WTC11 (cell line): ENCODE measurements at regions not wholly inside any gene's neighbourhood (a gene's known extent, or its start where the extent isn't known, plus 50 kb on each side); places are given as distances from the start of the nearest gene placed in this dataset.

Experiments used
- ATAC-seq: fragments of 200-7000 bp; cut with Tn5 transposase; 2 replicates; pipeline ENCODE4 v1.10.0; 2021; ENCODE audit warnings: mild to moderate bottlenecking, moderate library complexity
- CTCF ChIA-PET: fragments of 300-600 bp; sonication (Branson Sonifier 250); formaldehyde crosslinking; loops from one replicate; lab custom pipeline; 2021; ENCODE audit warnings: antibody characterized with exemption; lab: Charles Lee
- POLR2A ChIA-PET: fragments of 350-600 bp; sonication (Branson Sonifier 250); formaldehyde crosslinking; loops from one replicate; lab custom pipeline; 2021; ENCODE audit warnings: antibody characterized with exemption; lab: Charles Lee
- DNase-seq: peaks from one replicate; pipeline ENCODE4 v3.0.0; 2021; ENCODE audit warnings: low spot score
- H3K27ac Mint-ChIP-seq: 2 replicates; pipeline ENCODE4 v1.8.0; 2021; ENCODE audit warnings: mixed read lengths
- H3K27me3 Mint-ChIP-seq: 2 replicates; pipeline ENCODE4 v1.8.0; 2021; ENCODE audit warnings: low read depth, mild to moderate bottlenecking, moderate library complexity, mixed read lengths
- H3K36me3 Mint-ChIP-seq: 2 replicates; pipeline ENCODE4 v1.8.0; 2021; ENCODE audit warnings: mixed read lengths
- H3K4me1 Mint-ChIP-seq: 2 replicates; pipeline ENCODE4 v1.8.0; 2022; ENCODE audit warnings: mixed read lengths
- H3K4me3 Mint-ChIP-seq: 2 replicates; pipeline ENCODE4 v1.8.0; 2021; ENCODE audit warnings: mild to moderate bottlenecking, moderate library complexity, mixed read lengths
- H3K9me3 Mint-ChIP-seq: 2 replicates; pipeline ENCODE4 v1.8.0; 2021; ENCODE audit warnings: mixed read lengths
- CBFB ChIP-seq: sonication (generic); formaldehyde crosslinking; IDR thresholded peaks from 2 replicates; pipeline ENCODE4 v1.8.1; 2022; ENCODE audit warnings: mild to moderate bottlenecking, low read depth, missing genetic modification reagents
- FOXP1 ChIP-seq: sonication (generic); formaldehyde crosslinking; IDR thresholded peaks from 2 replicates; pipeline ENCODE4 v1.8.0; 2022; ENCODE audit warnings: missing genetic modification reagents, mild to moderate bottlenecking, moderate library complexity, borderline replicate concordance
- GABPB1 ChIP-seq: sonication (generic); formaldehyde crosslinking; IDR thresholded peaks from 2 replicates; pipeline ENCODE4 v1.8.1; 2023; ENCODE audit warnings: mild to moderate bottlenecking, missing genetic modification reagents
- JAZF1 ChIP-seq: fragments of 250-450 bp; sonication (Bioruptor Pico); IDR thresholded peaks from 2 replicates; pipeline ENCODE4 v1.9.0; 2021; ENCODE audit warnings: moderate library complexity, mild to moderate bottlenecking, inconsistent platforms
- JUN ChIP-seq: sonication (generic); formaldehyde crosslinking; IDR thresholded peaks from 2 replicates; pipeline ENCODE4 v1.8.0; 2023; ENCODE audit warnings: mild to moderate bottlenecking, missing genetic modification reagents
- KAT7 ChIP-seq: sonication (generic); formaldehyde crosslinking; IDR thresholded peaks from 2 replicates; pipeline ENCODE4 v1.8.1; 2023; ENCODE audit warnings: missing genetic modification reagents, mild to moderate bottlenecking, borderline replicate concordance
- MXD4 ChIP-seq: fragments of 250-450 bp; sonication (Bioruptor Pico); IDR thresholded peaks from 2 replicates; pipeline ENCODE4 v1.8.0; 2021; ENCODE audit warnings: mild to moderate bottlenecking, moderate library complexity, borderline replicate concordance
- MYBL2 ChIP-seq: sonication (generic); formaldehyde crosslinking; IDR thresholded peaks from 2 replicates; pipeline ENCODE4 v1.8.1; 2023; ENCODE audit warnings: mild to moderate bottlenecking, moderate library complexity, missing genetic modification reagents
- NR1H2 ChIP-seq: sonication (generic); formaldehyde crosslinking; IDR thresholded peaks from 2 replicates; pipeline ENCODE4 v1.9.0; 2021; ENCODE audit warnings: mild to moderate bottlenecking, moderate library complexity, missing genetic modification reagents
- SMAD3 ChIP-seq: sonication (generic); formaldehyde crosslinking; IDR thresholded peaks from 2 replicates; pipeline ENCODE4 v1.8.0; 2022; ENCODE audit warnings: missing genetic modification reagents, mild to moderate bottlenecking, borderline replicate concordance
- SP1 ChIP-seq: sonication (generic); formaldehyde crosslinking; conservative IDR thresholded peaks from 2 replicates; pipeline ENCODE4 v1.8.1; 2022; ENCODE audit warnings: missing genetic modification reagents
- TCF7 ChIP-seq: sonication (generic); formaldehyde crosslinking; IDR thresholded peaks from 2 replicates; pipeline ENCODE4 v1.8.0; 2022; ENCODE audit warnings: mild to moderate bottlenecking, low read depth, missing genetic modification reagents, moderate library complexity
- TEAD4 ChIP-seq: sonication (generic); formaldehyde crosslinking; IDR thresholded peaks from 2 replicates; pipeline ENCODE4 v1.8.0; 2022; ENCODE audit warnings: mild to moderate bottlenecking, missing genetic modification reagents
- ZNF138 ChIP-seq: sonication (generic); formaldehyde crosslinking; conservative IDR thresholded peaks from 2 replicates; pipeline ENCODE4 v1.8.1; 2022; ENCODE audit warnings: mild to moderate bottlenecking, moderate library complexity, missing genetic modification reagents
- ZNF416 ChIP-seq: fragments of 250-450 bp; sonication (Bioruptor Pico); IDR thresholded peaks from 2 replicates; pipeline ENCODE4 v1.9.0; 2021; ENCODE audit warnings: mild to moderate bottlenecking, inconsistent platforms
- ZNF671 ChIP-seq: fragments of 250-450 bp; sonication (Bioruptor Pico); IDR thresholded peaks from 2 replicates; pipeline ENCODE4 v1.8.0; 2021; ENCODE audit warnings: mild to moderate bottlenecking
- TF ChIP-seq, protein P1 (sequence below): sonication (generic); formaldehyde crosslinking; conservative IDR thresholded peaks from 2 replicates; pipeline ENCODE4 v1.8.1; 2023; ENCODE audit warnings: mild to moderate bottlenecking, low read depth, missing genetic modification reagents, moderate library complexity
- TF ChIP-seq, protein P2 (sequence below): sonication (generic); formaldehyde crosslinking; IDR thresholded peaks from 2 replicates; pipeline ENCODE4 v1.8.0; 2023; ENCODE audit warnings: mild to moderate bottlenecking, missing genetic modification reagents
- TF ChIP-seq, protein P3 (sequence below): fragments of 250-450 bp; sonication (Bioruptor Pico); IDR thresholded peaks from 2 replicates; pipeline ENCODE4 v2.1.2; 2022; ENCODE audit warnings: mild to moderate bottlenecking, moderate library complexity
- TF ChIP-seq, protein P4 (sequence below): sonication (generic); formaldehyde crosslinking; IDR thresholded peaks from 2 replicates; pipeline ENCODE4 v1.8.0; 2023; ENCODE audit warnings: missing genetic modification reagents
- TF ChIP-seq, protein P5 (sequence below): sonication (generic); formaldehyde crosslinking; IDR thresholded peaks from 2 replicates; pipeline ENCODE4 v1.8.0; 2022; ENCODE audit warnings: mild to moderate bottlenecking, missing genetic modification reagents
- TF ChIP-seq, protein P6 (sequence below): sonication (generic); formaldehyde crosslinking; IDR thresholded peaks from 2 replicates; pipeline ENCODE4 v1.8.1; 2023; ENCODE audit warnings: mild to moderate bottlenecking, missing genetic modification reagents, moderate library complexity

DNA sequence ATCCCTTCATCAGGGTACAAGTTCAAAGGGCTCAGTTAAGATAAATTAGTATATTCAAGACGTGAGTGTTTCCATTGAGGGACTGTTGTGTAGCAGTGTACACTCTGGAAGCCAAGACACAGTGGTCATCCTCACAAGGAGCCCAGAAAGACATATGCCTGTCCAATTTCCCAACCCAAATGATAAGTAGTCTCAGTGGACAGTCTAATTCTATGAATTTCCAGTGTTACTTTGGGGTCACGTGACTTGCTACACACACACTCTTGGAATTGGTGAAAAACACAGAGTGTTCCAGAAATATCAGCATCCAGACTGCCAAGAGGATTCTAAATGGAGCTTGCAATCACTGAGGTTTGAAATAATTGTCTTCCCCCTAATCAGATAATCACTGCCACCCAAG is 365.1 kb downstream of the WDR11 start (continued):
- TF ChIP-seq, protein P1, sequence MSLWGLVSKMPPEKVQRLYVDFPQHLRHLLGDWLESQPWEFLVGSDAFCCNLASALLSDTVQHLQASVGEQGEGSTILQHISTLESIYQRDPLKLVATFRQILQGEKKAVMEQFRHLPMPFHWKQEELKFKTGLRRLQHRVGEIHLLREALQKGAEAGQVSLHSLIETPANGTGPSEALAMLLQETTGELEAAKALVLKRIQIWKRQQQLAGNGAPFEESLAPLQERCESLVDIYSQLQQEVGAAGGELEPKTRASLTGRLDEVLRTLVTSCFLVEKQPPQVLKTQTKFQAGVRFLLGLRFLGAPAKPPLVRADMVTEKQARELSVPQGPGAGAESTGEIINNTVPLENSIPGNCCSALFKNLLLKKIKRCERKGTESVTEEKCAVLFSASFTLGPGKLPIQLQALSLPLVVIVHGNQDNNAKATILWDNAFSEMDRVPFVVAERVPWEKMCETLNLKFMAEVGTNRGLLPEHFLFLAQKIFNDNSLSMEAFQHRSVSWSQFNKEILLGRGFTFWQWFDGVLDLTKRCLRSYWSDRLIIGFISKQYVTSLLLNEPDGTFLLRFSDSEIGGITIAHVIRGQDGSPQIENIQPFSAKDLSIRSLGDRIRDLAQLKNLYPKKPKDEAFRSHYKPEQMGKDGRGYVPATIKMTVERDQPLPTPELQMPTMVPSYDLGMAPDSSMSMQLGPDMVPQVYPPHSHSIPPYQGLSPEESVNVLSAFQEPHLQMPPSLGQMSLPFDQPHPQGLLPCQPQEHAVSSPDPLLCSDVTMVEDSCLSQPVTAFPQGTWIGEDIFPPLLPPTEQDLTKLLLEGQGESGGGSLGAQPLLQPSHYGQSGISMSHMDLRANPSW (CRISPR knock-in tag): no peak

DNA sequence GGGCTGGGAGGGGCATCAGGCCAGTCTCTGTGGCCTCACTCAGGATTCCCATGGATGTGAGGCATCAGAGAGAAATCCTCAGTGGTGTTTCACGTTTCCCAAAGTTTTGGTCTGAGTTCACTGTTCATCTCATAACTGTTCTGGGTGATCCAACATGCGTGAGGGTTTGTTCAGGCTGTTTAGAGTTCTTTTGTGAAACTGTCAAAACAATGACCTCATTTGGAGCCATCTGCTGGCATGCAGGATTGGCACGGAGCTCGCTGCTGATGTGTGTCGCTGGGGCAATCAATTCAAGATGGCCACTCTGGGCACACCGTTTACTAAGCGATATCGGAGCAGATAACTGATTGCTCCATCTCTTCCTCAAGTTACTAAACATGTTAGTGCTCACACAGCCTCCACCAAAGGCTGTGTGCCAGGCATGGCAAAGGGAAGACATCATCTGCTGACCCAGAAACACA is 365.6 kb downstream of the WDR11 start:
- H3K4me1 Mint-ChIP-seq: peaks cover 3% of the 10 kb centered on the region; the same call in 1 of the 2 replicates
- TF ChIP-seq NR1H2 (CRISPR knock-in tag) (no peak), CBFB (CRISPR knock-in tag) (no peak), KAT7 (CRISPR knock-in tag) (no peak), JUN (CRISPR knock-in tag) (no peak)
- POLR2A ChIA-PET: no interaction called here
- H3K36me3 Mint-ChIP-seq: no peaks in the 10 kb centered on the region
- no peak for DNase-seq
- CTCF ChIA-PET: interaction anchor here (0.6 kb wide), 1 partner anchor 91 kb away, joined by 3 read pairs; no protein-coding TSS in a partner anchor
- no peaks in the 10 kb centered on the region for H3K9me3 Mint-ChIP-seq
- H3K27ac Mint-ChIP-seq: no peak overlapping the region
- H3K4me3 Mint-ChIP-seq: no peak overlapping the region
- no peaks in the 10 kb centered on the region for H3K27me3 Mint-ChIP-seq
- ATAC-seq: no peak

DNA sequence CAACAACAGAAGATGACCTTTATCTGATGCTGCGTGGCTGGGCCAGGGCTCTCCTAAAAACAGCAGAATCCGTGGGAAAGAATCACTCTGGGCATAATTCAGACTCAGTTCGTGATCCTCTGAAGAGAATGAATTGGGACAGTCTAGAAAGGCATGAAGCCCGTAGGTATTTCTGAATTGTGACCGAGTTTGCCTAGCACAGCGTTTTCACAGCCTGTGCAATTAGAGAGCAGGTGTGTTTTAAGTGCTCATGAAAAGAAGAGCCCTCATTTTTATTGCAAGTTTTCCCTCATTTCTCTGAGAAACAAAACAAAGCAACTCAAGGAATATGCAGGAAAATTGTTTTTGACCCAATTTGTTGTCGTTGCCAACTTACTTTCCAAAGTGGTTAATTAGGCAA is 366.2 kb downstream of the WDR11 start:
- no peak for ATAC-seq
- Mint-ChIP-seq H3K4me3 (no peak overlapping the region), H3K36me3 (no peaks in the 10 kb centered on the region), H3K9me3 (no peaks in the 10 kb centered on the region), H3K4me1 (peaks cover 9% of the 10 kb centered on the region; the same call in 1 of the 2 replicates)
- POLR2A ChIA-PET: no interaction called here
- TF ChIP-seq, protein P2, sequence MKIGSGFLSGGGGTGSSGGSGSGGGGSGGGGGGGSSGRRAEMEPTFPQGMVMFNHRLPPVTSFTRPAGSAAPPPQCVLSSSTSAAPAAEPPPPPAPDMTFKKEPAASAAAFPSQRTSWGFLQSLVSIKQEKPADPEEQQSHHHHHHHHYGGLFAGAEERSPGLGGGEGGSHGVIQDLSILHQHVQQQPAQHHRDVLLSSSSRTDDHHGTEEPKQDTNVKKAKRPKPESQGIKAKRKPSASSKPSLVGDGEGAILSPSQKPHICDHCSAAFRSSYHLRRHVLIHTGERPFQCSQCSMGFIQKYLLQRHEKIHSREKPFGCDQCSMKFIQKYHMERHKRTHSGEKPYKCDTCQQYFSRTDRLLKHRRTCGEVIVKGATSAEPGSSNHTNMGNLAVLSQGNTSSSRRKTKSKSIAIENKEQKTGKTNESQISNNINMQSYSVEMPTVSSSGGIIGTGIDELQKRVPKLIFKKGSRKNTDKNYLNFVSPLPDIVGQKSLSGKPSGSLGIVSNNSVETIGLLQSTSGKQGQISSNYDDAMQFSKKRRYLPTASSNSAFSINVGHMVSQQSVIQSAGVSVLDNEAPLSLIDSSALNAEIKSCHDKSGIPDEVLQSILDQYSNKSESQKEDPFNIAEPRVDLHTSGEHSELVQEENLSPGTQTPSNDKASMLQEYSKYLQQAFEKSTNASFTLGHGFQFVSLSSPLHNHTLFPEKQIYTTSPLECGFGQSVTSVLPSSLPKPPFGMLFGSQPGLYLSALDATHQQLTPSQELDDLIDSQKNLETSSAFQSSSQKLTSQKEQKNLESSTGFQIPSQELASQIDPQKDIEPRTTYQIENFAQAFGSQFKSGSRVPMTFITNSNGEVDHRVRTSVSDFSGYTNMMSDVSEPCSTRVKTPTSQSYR: no peak
- TF ChIP-seq, all 79 proteins: peak for 0
- no peak overlapping the region for H3K27ac Mint-ChIP-seq
- CTCF ChIA-PET: no interaction called here
- H3K27me3 Mint-ChIP-seq: no peaks in the 10 kb centered on the region; the same call in 1 of the 2 replicates
- no peak for DNase-seq

DNA sequence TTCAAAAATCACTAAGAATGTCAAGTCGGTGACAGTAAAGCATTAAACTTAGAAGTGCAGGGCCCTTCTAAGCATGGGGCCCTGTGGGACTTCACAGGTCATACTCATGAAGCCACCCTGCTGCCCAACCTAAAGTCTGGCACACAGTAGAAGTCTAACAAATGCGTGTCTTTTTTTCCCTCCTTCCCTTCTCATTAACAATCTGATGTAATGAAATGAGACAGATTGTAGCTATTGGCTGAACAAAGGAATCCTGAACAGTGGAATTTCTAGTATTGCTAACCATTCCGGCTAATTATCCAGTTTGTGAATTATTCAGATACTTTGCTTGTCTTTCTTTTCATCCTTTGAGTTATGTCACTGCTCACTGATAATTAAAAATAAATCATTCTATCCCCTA is 369.9 kb downstream of the WDR11 start:
- Mint-ChIP-seq H3K4me1 (peaks cover 9% of the 10 kb centered on the region; the same call in 1 of the 2 replicates), H3K27me3 (no peaks in the 10 kb centered on the region; the same call in 1 of the 2 replicates)
- no peak for ATAC-seq

DNA sequence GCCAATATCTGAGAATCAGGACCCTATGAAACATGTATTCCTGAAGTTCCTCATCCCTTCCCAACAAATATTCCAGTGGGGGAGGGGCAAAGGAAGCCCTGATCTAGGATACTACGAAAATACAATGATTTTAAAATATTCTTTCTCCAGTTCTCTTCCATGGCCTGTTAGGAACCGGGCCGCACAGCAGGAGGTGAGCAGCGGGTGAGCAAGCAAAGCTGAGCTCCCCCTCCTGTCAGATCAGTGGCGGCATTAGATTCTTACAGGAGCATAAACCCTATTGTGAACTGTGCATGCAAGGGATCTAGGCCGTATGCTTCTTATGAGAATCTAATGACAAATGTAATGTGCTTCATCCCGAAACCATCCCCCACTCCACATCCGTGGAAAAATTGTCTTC is 370.8 kb downstream of the WDR11 start:
- CTCF ChIA-PET: no interaction called here
- no peak for TF ChIP-seq SMAD3 (CRISPR knock-in tag)
- no peak for TF ChIP-seq MYBL2 (CRISPR knock-in tag)
- no peak for TF ChIP-seq GABPB1 (CRISPR knock-in tag)
- TF ChIP-seq ZNF416 (CRISPR knock-in tag): no peak
- no peak for TF ChIP-seq SP1 (CRISPR knock-in tag)
- no peak for TF ChIP-seq FOXP1
- TF ChIP-seq, protein P3, sequence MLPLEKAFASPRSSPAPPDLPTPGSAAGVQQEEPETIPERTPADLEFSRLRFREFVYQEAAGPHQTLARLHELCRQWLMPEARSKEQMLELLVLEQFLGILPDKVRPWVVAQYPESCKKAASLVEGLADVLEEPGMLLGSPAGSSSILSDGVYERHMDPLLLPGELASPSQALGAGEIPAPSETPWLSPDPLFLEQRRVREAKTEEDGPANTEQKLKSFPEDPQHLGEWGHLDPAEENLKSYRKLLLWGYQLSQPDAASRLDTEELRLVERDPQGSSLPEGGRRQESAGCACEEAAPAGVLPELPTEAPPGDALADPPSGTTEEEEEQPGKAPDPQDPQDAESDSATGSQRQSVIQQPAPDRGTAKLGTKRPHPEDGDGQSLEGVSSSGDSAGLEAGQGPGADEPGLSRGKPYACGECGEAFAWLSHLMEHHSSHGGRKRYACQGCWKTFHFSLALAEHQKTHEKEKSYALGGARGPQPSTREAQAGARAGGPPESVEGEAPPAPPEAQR (CRISPR knock-in tag): no peak
- TF ChIP-seq, protein P4, sequence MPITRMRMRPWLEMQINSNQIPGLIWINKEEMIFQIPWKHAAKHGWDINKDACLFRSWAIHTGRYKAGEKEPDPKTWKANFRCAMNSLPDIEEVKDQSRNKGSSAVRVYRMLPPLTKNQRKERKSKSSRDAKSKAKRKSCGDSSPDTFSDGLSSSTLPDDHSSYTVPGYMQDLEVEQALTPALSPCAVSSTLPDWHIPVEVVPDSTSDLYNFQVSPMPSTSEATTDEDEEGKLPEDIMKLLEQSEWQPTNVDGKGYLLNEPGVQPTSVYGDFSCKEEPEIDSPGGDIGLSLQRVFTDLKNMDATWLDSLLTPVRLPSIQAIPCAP (CRISPR knock-in tag): no peak
- TF ChIP-seq, protein P5, sequence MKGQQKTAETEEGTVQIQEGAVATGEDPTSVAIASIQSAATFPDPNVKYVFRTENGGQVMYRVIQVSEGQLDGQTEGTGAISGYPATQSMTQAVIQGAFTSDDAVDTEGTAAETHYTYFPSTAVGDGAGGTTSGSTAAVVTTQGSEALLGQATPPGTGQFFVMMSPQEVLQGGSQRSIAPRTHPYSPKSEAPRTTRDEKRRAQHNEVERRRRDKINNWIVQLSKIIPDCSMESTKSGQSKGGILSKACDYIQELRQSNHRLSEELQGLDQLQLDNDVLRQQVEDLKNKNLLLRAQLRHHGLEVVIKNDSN (CRISPR knock-in tag): no peak
- no peak for TF ChIP-seq TEAD4
- TF ChIP-seq, protein P6, sequence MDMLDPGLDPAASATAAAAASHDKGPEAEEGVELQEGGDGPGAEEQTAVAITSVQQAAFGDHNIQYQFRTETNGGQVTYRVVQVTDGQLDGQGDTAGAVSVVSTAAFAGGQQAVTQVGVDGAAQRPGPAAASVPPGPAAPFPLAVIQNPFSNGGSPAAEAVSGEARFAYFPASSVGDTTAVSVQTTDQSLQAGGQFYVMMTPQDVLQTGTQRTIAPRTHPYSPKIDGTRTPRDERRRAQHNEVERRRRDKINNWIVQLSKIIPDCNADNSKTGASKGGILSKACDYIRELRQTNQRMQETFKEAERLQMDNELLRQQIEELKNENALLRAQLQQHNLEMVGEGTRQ (CRISPR knock-in tag): no peak

More for the DNA sequence above, 369.9 kb downstream of the WDR11 start:
- H3K9me3 Mint-ChIP-seq: peaks cover 10% of the 10 kb centered on the region
- ChIA-PET POLR2A (no interaction called here), CTCF (no interaction called here)
- TF ChIP-seq ZNF671 (CRISPR knock-in tag): no peak
- TF ChIP-seq MXD4: no peak
- no peak for TF ChIP-seq FOXP1
- no peak for TF ChIP-seq JAZF1 (CRISPR knock-in tag)
- TF ChIP-seq ZNF138: no peak
- no peak for TF ChIP-seq TCF7 (CRISPR knock-in tag)
- TF ChIP-seq ZNF416 (CRISPR knock-in tag): no peak
- no peaks in the 10 kb centered on the region for H3K36me3 Mint-ChIP-seq
- H3K27ac Mint-ChIP-seq: no peak overlapping the region
- DNase-seq: no peak
- H3K4me3 Mint-ChIP-seq: no peak overlapping the region

More for the DNA sequence above, 370.8 kb downstream of the WDR11 start:
- peaks cover 9% of the 10 kb centered on the region; the same call in 1 of the 2 replicates for H3K4me1 Mint-ChIP-seq
- no peak for ATAC-seq
- POLR2A ChIA-PET: no interaction called here
- DNase-seq: peak; percentile 33
- H3K27ac Mint-ChIP-seq: no peak overlapping the region
- no peak overlapping the region for H3K4me3 Mint-ChIP-seq
- peaks cover 10% of the 10 kb centered on the region for H3K9me3 Mint-ChIP-seq
- H3K27me3 Mint-ChIP-seq: no peaks in the 10 kb centered on the region; the same call in 1 of the 2 replicates
- H3K36me3 Mint-ChIP-seq: no peaks in the 10 kb centered on the region
